ENCODE measurements at regions not wholly inside any gene's neighbourhood (a gene's known extent, or its start where the extent isn't known, plus 50 kb on each side); places are given as distances from the start of the nearest gene placed in this dataset.
"Not testable (repeated sequence)": the region's sequence is repeated elsewhere in the genome, so short reads cannot be mapped to it uniquely, and the experiment has no call there.

- no peak for DNase-seq (ENCODE audit: low read depth)
These were observed 599.5 kb upstream of the ZFP42 start for GRCh38 chr4:187396106-187396505.

GRCh38 chr4:187408447-187408846, 587.1 kb upstream of the ZFP42 start:
- not testable (repeated sequence) for DNase-seq (ENCODE audit: low read depth)

GRCh38 chr4:187413564-187414358, 581.8 kb upstream of the ZFP42 start:
- no peak for DNase-seq (ENCODE audit: low read depth)

GRCh38 chr4:187414716-187415115, 580.9 kb upstream of the ZFP42 start:
- no peak for DNase-seq (ENCODE audit: low read depth)

GRCh38 chr4:187415231-187415630, 580.3 kb upstream of the ZFP42 start:
- DNase-seq (ENCODE audit: low read depth) = no peak

- DNase-seq (ENCODE audit: low read depth) = no peak
These were observed 579.4 kb upstream of the ZFP42 start for GRCh38 chr4:187416216-187416615.

- DNase-seq (ENCODE audit: low read depth) = no peak
These were observed 577.9 kb upstream of the ZFP42 start for GRCh38 chr4:187417721-187418120.

GRCh38 chr4:187422655-187423054, 572.9 kb upstream of the ZFP42 start:
- no peak for DNase-seq (ENCODE audit: low read depth)

GRCh38 chr4:187424636-187425035, 570.9 kb upstream of the ZFP42 start:
- no peak for DNase-seq (ENCODE audit: low read depth)

GRCh38 chr4:187426511-187426910, 569.1 kb upstream of the ZFP42 start:
- DNase-seq (ENCODE audit: low read depth) = no peak

- DNase-seq (ENCODE audit: low read depth) = no peak
These were observed 563.3 kb upstream of the ZFP42 start for GRCh38 chr4:187432310-187432709.

GRCh38 chr4:187433141-187433540, 562.4 kb upstream of the ZFP42 start:
- peak; percentile 4 for DNase-seq (ENCODE audit: low read depth)

- no peak for DNase-seq (ENCODE audit: low read depth)
These were observed 559.3 kb upstream of the ZFP42 start for GRCh38 chr4:187436251-187436650.

- DNase-seq (ENCODE audit: low read depth) = peak; percentile 32
These were observed 551.5 kb upstream of the ZFP42 start for GRCh38 chr4:187444061-187444460.

GRCh38 chr4:187449702-187450101, 545.9 kb upstream of the ZFP42 start:
- no peak for DNase-seq (ENCODE audit: low read depth)

GRCh38 chr4:187451776-187452175, 543.8 kb upstream of the ZFP42 start:
- no peak for DNase-seq (ENCODE audit: low read depth)

GRCh38 chr4:187460016-187460415, 535.6 kb upstream of the ZFP42 start:
- no peak for DNase-seq (ENCODE audit: low read depth)

GRCh38 chr4:187464573-187464972, 531.0 kb upstream of the ZFP42 start:
- DNase-seq (ENCODE audit: low read depth) = no peak

GRCh38 chr4:187467224-187467623, 528.3 kb upstream of the ZFP42 start:
- no peak for DNase-seq (ENCODE audit: low read depth)

GRCh38 chr4:187469627-187470026, 525.9 kb upstream of the ZFP42 start:
- no peak for DNase-seq (ENCODE audit: low read depth)

GRCh38 chr4:187470061-187470460, 525.5 kb upstream of the ZFP42 start:
- DNase-seq (ENCODE audit: low read depth) = no peak

- no peak for DNase-seq (ENCODE audit: low read depth)
These were observed 521.3 kb upstream of the ZFP42 start for GRCh38 chr4:187474238-187474637.

GRCh38 chr4:187475901-187476300, 519.7 kb upstream of the ZFP42 start:
- no peak for DNase-seq (ENCODE audit: low read depth)

GRCh38 chr4:187477224-187477623, 518.3 kb upstream of the ZFP42 start:
- no peak for DNase-seq (ENCODE audit: low read depth)

Measured in HT1080 (cell line).